Suppressor macrophage (primary cell): ENCODE measurements at regions not wholly inside any gene's neighbourhood (a gene's known extent, or its start where the extent isn't known, plus 50 kb on each side); places are given as distances from the start of the nearest gene placed in this dataset.

Experiments used
- DNase-seq, 4 experiments: peaks; one replicate each; pipeline ENCODE4 v3.0.0-alpha.2; 2020 to 2022

GRCh38 chr11:91802475-91802874, 422.1 kb upstream of the FAT3 start:
- no peak for DNase-seq

DNA sequence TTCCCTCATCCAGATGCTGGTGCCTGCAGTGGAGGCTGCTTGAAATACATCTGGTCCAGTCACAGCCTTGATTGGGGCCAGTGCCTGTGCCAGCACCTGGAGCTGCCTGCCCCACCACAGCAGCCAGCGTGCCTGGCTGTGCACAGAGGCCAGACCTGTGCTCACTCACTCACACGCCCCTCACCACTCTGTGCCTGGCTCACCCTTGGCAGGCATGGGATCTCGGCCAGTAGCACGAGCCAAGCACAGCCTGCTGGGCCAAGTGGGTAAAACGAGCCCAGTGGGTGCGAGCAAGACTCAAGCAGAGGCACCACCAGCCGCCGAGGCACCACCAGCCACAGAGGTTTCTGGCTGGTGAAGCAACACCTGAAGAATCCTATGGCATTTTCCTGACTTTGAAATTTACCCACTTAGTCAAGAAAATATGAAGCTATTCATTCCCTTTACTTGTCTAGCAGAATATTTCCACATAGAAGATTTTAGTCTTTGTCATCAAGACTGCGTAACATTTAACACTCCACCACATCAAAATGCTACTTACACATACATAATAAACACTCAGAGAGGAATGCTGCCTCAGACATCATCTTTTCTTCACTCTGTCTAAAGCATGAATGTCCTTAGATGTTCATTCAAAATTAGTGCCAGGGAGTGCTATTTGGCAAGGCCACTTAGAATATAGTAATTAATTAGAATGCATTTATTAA, 424.3 kb upstream of the FAT3 start:
- no peak for DNase-seq

- DNase-seq, result no peak
Observed at GRCh38 chr11:91798240-91798639, 426.4 kb upstream of the FAT3 start.

DNA sequence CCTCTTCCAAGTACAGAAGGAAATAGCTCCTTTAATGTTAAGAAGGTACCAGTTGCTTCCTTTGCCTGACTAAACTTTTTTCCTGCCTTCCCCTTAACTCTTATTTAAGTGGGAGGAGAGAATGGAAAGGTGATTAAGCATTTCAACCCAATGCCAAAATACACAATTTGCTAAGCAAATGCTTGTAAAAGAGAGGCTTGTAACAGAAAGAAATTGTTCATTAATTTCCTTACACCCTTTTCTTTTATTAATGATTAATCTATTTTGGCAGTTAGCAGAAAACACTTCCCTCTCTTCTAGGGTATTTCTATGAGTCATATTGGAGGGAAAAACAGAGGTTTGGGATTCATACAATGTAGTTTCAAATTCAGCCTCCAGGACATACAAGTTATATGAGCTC, 427.6 kb upstream of the FAT3 start:
- no peak for DNase-seq

DNA sequence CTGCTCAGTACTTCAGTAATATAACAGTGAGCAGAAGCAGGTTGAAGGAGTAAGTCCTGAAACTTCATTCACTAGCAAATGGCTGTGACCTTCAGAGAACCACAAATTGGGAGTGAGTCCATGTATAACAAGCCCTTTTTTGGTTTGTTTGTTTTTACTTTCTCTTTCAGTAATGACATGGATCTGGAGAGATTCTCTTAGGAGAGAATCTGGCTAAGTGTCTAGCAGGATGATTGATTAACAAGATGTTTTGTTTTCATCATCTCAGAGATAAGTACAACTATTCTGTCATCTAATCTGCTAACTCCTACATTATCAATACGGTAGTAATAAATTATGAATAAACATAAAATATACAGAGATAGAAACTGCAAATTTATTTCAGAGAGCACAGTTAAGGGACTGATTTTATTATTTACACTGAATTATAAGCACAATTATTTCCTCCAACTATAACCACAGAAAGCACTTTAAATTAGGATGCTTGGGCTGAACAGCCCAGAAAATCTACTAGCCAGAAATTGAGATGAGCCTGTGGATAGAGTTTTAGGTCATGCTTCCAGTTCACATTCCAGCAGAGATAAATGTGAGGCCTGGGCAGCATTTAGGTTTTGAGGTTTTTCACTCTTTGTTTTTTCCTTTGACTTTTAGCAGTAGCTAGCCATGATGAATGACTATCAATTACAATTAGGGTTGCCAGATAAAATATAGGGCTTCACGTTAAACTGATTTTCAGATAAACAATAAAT, 429.3 kb upstream of the FAT3 start:
- DNase-seq, result no peak

GRCh38 chr11:91794146-91794545, 430.5 kb upstream of the FAT3 start:
- DNase-seq, result no peak

- DNase-seq, result no peak
Observed at GRCh38 chr11:91792779-91793262, 431.8 kb upstream of the FAT3 start.

DNA sequence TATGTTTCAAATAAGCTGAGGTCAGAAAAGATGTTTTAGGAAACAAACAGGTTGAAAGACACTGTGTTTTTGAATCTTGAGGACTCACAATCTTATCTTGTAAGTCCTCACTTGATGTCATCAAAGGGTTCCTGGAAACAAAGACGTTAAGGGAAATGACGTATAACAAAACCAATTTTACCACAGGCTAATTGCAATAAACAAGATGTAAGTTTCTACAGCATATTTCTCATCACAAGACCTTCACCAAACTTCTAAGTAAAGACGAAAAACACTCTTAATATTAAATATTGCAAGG, 433.5 kb upstream of the FAT3 start:
- DNase-seq, result no peak

DNA sequence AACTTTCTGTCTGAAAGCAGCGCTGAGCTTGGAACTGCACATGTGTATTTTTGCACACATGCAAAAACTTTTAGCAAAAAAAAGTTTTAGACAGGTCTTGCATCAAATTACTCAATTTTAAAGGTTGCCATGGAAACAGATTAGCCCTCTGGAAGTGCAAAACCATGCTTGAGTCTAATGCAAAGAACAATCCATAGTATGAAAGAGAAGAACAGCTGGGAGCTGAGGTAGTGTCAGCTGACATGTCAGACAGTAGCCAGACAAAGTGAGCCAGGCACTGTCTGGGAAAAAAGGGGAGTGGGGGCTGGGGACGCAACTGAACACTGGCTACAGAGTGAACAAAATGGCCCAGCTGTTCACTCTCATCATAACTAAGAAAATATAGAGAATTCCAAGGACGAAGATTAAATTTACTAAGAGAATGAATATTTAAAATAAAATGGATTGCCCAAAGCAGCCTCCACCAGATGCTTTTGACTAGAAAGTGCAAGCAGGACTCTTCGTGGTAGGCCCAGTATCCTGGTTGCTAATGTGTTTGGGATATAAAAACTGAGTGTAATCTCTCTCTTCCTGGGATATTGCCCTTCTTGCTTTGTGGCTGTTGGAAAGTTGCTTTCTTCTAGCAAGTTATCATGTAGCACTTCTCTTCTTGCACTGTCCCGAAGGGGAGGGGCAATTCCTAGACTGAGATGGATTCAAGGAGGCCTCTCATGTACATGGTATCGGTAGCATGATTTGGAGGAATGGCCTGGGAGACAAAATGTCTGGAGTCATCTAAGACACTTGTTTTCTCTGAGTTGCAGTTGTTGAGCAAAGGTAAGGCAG, 434.1 kb upstream of the FAT3 start:
- DNase-seq, result no peak

GRCh38 chr11:91788764-91789163, 435.9 kb upstream of the FAT3 start:
- no peak for DNase-seq

DNA sequence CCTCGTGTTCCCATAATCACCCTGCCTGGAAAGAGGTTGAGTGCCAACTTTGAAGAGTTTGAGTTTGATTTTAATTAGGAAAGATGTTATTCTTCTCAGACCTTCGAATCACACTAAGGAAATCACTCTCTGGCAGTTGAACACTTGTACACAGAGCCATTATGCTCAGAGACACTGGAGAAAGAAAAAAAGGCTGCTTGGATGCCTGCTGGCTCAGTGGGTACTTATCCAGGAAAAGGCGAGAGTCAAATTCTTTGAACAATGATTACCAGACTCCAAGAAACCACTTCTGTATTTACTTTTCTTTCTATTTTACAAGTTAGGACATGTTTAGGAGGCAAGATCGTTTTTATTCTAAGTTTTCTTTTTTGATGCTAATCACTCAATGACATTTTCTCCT, 438.5 kb upstream of the FAT3 start:
- DNase-seq, result no peak

DNA sequence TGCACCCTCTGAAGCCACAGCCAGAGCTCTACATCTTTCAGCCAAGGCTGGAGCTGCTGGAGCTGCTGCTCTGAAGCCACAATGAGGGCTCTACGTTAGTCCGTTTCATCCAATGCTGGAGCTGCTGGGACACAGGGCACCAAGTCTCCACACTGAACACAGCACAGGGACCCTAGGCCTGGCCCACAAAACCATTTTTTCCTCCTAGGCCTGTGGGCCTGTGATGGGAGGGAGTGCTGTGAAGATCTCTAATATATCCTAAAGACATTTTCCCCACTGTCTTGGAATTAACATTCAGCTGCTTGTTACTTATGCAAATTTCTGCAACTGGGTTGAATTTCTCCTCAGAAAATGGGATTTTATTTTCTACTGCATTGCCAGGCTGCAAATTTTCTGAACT, 441.4 kb upstream of the FAT3 start:
- no peak for DNase-seq

DNA sequence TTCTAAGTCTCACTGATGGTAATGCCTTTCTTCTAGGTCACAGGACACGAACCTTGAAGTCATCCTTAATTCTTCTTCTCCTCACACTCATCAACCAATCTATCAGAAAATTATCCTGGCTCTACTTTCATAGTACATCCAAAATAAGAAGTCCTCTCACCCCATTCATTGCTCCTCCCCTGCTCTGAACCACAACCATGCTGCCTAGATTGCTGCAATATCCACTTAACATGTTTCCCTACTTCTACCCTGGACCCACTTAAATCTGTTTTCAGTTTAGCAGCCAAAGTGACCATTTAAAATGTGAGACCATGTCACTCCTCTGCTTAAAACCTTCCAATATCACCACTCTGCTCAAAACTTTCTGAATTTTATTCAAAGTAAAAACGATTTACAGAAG, 445.9 kb upstream of the FAT3 start:
- DNase-seq, result no peak

GRCh38 chr11:91776655-91777054, 448.0 kb upstream of the FAT3 start:
- DNase-seq, result no peak

DNA sequence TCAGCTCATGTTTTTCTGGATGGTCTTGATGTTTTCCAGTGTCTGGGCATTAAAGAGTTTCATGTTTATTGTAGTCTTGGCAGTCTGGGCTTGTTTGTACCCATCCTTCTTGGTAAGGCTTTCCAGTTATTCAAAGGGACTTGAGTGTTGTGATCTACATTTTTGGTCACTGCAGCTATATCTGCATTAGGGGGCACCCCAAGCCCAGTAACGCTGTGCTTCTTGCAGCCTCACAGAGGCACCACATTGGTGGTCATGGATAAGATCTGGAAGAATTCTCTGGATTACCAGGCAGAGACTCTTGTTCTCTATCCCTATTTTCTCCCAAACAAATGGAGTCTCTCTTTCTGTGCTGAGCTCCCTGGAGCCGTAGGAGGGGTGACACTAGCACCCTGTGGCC, 451.5 kb upstream of the FAT3 start:
- no peak for DNase-seq

- no peak for DNase-seq
Observed at GRCh38 chr11:91771961-91772360, 452.7 kb upstream of the FAT3 start.

GRCh38 chr11:91768783-91769182, 455.8 kb upstream of the FAT3 start:
- no peak for DNase-seq

DNA sequence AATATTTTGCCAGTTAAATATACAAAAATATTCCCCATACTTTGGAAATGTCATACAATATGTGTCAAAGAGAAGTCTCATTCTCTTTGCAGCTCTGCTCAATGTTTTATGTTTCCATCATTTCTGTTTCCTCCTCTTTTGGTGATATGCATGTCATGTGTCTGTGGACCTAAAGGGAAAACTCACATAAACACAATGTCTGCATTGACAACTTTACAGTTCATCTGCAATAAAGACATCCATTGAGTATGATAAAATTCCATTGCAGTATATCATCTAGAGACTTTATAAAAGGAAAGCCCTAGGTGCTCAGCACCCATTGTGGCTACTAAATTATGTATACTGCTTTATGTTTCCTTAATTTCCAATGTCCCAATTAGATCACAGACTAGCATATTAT, 461.3 kb upstream of the FAT3 start:
- DNase-seq, result no peak

DNA sequence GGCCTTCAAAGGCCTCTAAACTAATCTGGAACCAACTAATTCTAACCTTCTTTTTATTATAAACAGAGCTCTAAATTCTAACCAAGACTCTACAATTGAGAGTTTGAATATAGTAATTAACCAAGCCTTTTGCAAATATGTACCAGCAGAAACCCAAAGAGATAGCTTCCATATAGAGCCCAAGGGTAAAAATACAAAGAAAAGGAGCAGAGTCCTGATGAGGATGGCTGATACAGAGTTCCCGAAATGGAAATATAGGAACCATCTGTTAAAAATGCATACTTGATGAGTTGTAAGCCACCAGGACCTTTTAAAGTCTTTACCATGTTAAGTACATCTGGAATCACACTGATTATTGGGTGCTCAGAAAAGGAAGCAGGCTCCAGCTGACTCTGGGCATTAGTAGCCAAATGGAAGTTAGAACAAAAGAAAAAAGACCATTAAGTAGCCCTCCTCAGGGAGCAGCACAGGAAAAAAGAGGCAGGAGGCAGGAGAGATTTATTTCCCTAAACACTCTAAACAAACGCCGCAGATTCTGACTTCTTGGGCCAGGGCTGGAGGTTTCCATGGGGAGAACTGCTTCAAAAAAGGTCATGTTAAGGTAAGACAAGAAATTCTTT, 463.1 kb upstream of the FAT3 start:
- DNase-seq, result no peak

DNA sequence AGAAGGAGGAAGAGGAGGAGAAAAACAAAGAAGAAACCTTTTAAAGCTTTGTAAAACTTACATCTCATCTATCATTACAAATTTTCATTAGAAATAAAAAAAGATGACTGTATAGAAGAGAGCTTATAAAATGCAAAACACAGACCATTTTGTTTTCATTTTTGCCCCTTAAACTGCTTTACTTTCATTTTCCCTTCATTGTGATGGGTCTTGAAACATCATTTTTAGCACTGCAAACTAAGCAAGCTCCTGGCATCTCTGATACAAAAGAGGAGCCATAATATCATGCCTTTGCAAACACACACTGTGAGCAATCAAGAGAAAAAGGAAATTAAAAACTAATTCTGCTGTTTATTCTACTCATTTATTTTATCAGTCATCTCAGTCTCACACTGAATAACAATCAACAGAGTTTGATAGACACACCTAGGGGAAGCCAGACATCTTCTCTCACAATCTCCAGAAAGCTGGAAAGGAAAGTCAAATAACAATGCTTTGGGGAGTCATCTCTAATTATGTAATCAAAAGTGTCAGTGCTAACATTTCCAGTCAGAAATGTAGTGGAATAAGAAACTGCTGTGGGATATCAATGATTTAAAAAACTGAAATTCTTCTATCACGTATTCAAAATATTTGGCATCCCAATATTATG, 467.7 kb upstream of the FAT3 start:
- no peak for DNase-seq

DNA sequence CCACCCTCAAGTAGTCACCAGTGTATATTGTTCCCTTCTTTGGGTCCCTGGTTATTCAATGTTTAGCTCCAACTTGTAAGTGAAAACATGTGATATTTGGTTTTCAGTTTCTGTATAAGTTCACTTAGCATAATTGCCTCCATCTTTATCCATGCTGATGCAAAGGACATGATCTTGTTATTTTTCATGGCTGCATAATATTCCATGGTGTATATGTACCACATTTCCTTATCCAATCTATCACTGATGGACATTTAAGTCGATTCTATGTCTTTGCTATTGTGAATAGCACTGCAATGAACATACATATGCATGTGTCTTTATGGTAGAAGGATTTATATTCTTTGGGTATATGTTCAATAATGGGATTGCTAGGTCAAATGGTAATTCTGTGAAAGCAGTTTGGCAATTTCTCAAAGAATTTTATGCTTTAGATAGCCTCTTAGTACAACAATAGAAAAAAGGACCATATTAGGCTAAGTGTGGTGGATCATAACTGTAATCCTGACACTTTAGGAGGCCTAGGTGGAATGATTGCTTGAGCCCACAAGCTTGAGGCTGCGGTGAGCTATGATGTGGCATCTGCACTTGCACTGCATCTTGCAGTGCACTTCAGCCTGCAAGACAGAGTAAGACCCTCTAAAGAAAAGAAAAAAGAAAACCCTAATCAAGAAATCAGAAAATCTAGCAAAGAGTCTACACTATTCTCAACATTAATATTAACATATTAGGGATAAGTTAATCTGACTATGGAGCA, 468.5 kb upstream of the FAT3 start:
- DNase-seq, result no peak

- no peak for DNase-seq
Observed at GRCh38 chr11:91755526-91755925, 469.1 kb upstream of the FAT3 start.
